Epithelial cell of proximal tubule (primary cell): ENCODE measurements at regions not wholly inside any gene's neighbourhood (a gene's known extent, or its start where the extent isn't known, plus 50 kb on each side); places are given as distances from the start of the nearest gene placed in this dataset.
"Not testable (repeated sequence)": the region's sequence is repeated elsewhere in the genome, so short reads cannot be mapped to it uniquely, and the experiment has no call there.

ENCODE experiments used
- DNase-seq: peaks from one replicate; pipeline ENCODE4 v3.0.0-alpha.2; 2011; ENCODE audit warnings: low read depth
- H3K4me3 ChIP-seq: 2 replicates; pipeline ENCODE4 v1.5.1; 2011; ENCODE audit warnings: low read depth, mild to moderate bottlenecking, low read length
- CTCF ChIP-seq: conservative IDR thresholded peaks from 2 replicates; pipeline ENCODE4 v1.5.1; 2012; ENCODE audit warnings: low read depth, mild to moderate bottlenecking, low read length

- no peak for TF ChIP-seq CTCF
- DNase-seq: no peak
- H3K4me3 ChIP-seq: no peak overlapping the region
These were observed 501.0 kb upstream of the EDIL3 start for GRCh38 chr5:84885485-84886258.

DNA sequence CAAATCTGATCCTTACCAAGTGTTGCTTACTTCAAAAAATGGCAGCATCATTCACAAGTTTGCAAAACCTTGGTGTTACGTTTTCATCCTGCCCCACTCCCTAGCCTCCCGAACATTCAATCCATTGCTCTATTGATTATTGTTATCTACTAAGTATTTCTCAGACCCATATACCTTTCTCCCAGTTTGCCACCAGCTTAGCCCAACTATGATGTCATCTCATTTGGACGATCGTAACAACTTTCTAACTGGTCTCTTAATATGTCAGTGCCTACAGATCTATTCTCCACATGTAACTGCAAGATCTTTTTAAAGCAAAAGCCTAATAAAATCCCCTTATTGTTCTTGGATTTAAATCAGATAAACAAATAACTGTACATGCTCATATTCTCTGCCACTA, 497.1 kb upstream of the EDIL3 start:
- no peak for TF ChIP-seq CTCF
- no peak overlapping the region for H3K4me3 ChIP-seq

GRCh38 chr5:84874196-84874595, 489.5 kb upstream of the EDIL3 start:
- no peak for DNase-seq
- H3K4me3 ChIP-seq: no peak overlapping the region
- TF ChIP-seq CTCF: no peak

More for the DNA sequence above, 497.1 kb upstream of the EDIL3 start:
- no peak for DNase-seq

GRCh38 chr5:84872768-84873167, 488.1 kb upstream of the EDIL3 start:
- no peak for TF ChIP-seq CTCF
- DNase-seq: no peak
- H3K4me3 ChIP-seq: no peak overlapping the region

- no peak for DNase-seq
- H3K4me3 ChIP-seq: no peak overlapping the region
- no peak for TF ChIP-seq CTCF
These were observed 485.7 kb upstream of the EDIL3 start for GRCh38 chr5:84870369-84870768.

DNA sequence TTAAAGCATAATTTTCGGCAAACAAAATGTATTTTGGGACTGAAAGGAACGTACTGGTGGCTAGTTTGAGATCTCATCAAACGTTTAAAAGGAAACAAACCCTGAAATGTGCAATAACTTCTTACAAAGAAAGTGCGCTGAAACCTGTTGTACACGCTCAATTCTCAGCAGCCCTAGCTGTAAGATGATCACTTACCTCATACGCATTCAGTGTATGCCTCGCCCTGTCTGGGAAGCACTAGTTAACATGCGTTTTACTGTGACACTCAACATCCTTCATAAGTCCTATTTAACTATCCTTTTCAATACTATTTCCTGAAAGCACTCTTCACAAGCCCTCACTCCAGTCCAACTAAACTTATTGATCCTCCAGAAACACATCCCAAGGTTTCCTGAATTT, 485.0 kb upstream of the EDIL3 start:
- H3K4me3 ChIP-seq: no peak overlapping the region
- no peak for DNase-seq
- TF ChIP-seq CTCF: no peak

GRCh38 chr5:84863936-84864335, 479.3 kb upstream of the EDIL3 start:
- H3K4me3 ChIP-seq, DNase-seq: not testable (repeated sequence)
